Neuronal stem cell (in vitro differentiated cells): ENCODE measurements at regions not wholly inside any gene's neighbourhood (a gene's known extent, or its start where the extent isn't known, plus 50 kb on each side); places are given as distances from the start of the nearest gene placed in this dataset.

Experiments
- DNase-seq: peaks from one replicate; pipeline ENCODE4 v3.0.0-alpha.2; 2013; ENCODE audit warnings: low spot score
- H2AFZ ChIP-seq: one replicate; pipeline ENCODE4 v1.6.1; 2013; ENCODE audit warnings: mild to moderate bottlenecking, low read length, inconsistent platforms
- H2AK5ac ChIP-seq: 2 replicates; pipeline ENCODE4 v1.6.1; 2013; ENCODE audit warnings: low read depth, mild to moderate bottlenecking, inconsistent platforms, low read length, moderate library complexity, mixed read lengths
- H2BK120ac ChIP-seq: 2 replicates; pipeline ENCODE4 v1.6.1; 2013; ENCODE audit warnings: low read depth, mild to moderate bottlenecking, inconsistent platforms, low read length, moderate library complexity, mixed read lengths
- H2BK12ac ChIP-seq: one replicate; pipeline ENCODE4 v1.6.1; 2013; ENCODE audit warnings: low read length, inconsistent platforms
- H2BK15ac ChIP-seq: 2 replicates; pipeline ENCODE4 v1.6.1; 2013; ENCODE audit warnings: mild to moderate bottlenecking, low read length, inconsistent platforms, mixed read lengths
- H2BK5ac ChIP-seq: one replicate; pipeline ENCODE4 v1.6.1; 2013; ENCODE audit warnings: inconsistent platforms, mild to moderate bottlenecking, low read length, moderate library complexity
- H3K14ac ChIP-seq: one replicate; pipeline ENCODE4 v1.6.1; 2013; ENCODE audit warnings: low read length, inconsistent platforms
- H3K18ac ChIP-seq: 2 replicates; pipeline ENCODE4 v1.6.1; 2013; ENCODE audit warnings: low read length, inconsistent platforms
- H3K23ac ChIP-seq: 2 replicates; pipeline ENCODE4 v1.6.1; 2013; ENCODE audit warnings: low read depth, mild to moderate bottlenecking, mixed read lengths, low read length, inconsistent platforms; ENCODE audit not compliant: poor library complexity
- H3K27ac ChIP-seq: replicated peaks from 3 replicates; pipeline ENCODE4 v1.5.1; 2013; ENCODE audit warnings: low read length, inconsistent platforms
- H3K27me3 ChIP-seq, 3 experiments: 2 replicates each; pipeline ENCODE4 v1.6.1; 2013; ENCODE audit warnings: low read length in 3 of 3, mild to moderate bottlenecking in 2 of 3, inconsistent platforms in 1 of 3, low read depth in 1 of 3, mixed read lengths in 1 of 3, moderate library complexity in 1 of 3; ENCODE audit not compliant: control insufficient read depth in 3 of 3, insufficient read depth in 3 of 3
- H3K36me3 ChIP-seq, 2 donors: replicated peaks in 1 of 2; 2 replicates each; pipeline ENCODE4 v1.6.1; 2013; ENCODE audit warnings: low read length in 2 of 2; ENCODE audit not compliant: control insufficient read depth in 2 of 2, insufficient read depth in 2 of 2
- H3K4ac ChIP-seq: 2 replicates; pipeline ENCODE4 v1.6.1; 2013; ENCODE audit warnings: inconsistent platforms, mild to moderate bottlenecking, low read length, moderate library complexity
- H3K4me1 ChIP-seq, 2 donors: 1 replicate in 1 of 2; 2 replicates in 1 of 2; pipeline ENCODE4 v1.6.1; 2013; ENCODE audit warnings: low read length in 2 of 2, low read depth in 1 of 2; ENCODE audit not compliant: control insufficient read depth in 2 of 2, insufficient read depth in 1 of 2
- H3K4me2 ChIP-seq: one replicate; pipeline ENCODE4 v1.6.1; 2013; ENCODE audit warnings: mild to moderate bottlenecking, low read length, inconsistent platforms; ENCODE audit not compliant: insufficient read depth, poor library complexity, severe bottlenecking
- H3K4me3 ChIP-seq, 2 donors: 2 replicates each; pipeline ENCODE4 v1.5.1; 2013; ENCODE audit warnings: low read length in 2 of 2, mild to moderate bottlenecking in 2 of 2, inconsistent platforms in 1 of 2, moderate library complexity in 1 of 2
- H3K79me1 ChIP-seq: one replicate; pipeline ENCODE4 v1.6.1; 2013; ENCODE audit warnings: low read depth, mild to moderate bottlenecking, inconsistent platforms, low read length, moderate library complexity
- H3K9ac ChIP-seq: one replicate; pipeline ENCODE4 v1.6.1; 2013; ENCODE audit warnings: mild to moderate bottlenecking, low read depth, low read length, inconsistent platforms; ENCODE audit not compliant: poor library complexity
- H3K9me3 ChIP-seq, 2 donors: replicated peaks in 1 of 2; 2 replicates each; pipeline versions ENCODE3 to v1.6.1; 2013; ENCODE audit warnings: low read length in 2 of 2, mild to moderate bottlenecking in 2 of 2, inconsistent platforms in 1 of 2, low read depth in 1 of 2, mixed read lengths in 1 of 2, moderate library complexity in 1 of 2; ENCODE audit not compliant: control insufficient read depth in 2 of 2, insufficient read depth in 1 of 2
- H4K8ac ChIP-seq: one replicate; pipeline ENCODE4 v1.6.1; 2013; ENCODE audit warnings: low read depth, mild to moderate bottlenecking, inconsistent platforms, low read length, moderate library complexity
- H4K91ac ChIP-seq: one replicate; pipeline ENCODE4 v1.6.1; 2013; ENCODE audit warnings: low read length, low read depth, mild to moderate bottlenecking, inconsistent platforms; ENCODE audit not compliant: poor library complexity
- WGBS, 2 donors: extraction: QIAGEN DNeasy Blood & Tissue Kit; methylation state at CpG; one replicate each; pipeline ENCODE4 v1.1.7; 2013; ENCODE audit warnings: missing lambda C conversion rate in 2 of 2, mixed read lengths in 1 of 2; ENCODE audit not compliant: insufficient read length in 2 of 2, insufficient replicate concordance in 1 of 2; ENCODE audit errors: extremely low coverage in 2 of 2; 5-methylcytosine and 5-hydroxymethylcytosine counted together

DNA sequence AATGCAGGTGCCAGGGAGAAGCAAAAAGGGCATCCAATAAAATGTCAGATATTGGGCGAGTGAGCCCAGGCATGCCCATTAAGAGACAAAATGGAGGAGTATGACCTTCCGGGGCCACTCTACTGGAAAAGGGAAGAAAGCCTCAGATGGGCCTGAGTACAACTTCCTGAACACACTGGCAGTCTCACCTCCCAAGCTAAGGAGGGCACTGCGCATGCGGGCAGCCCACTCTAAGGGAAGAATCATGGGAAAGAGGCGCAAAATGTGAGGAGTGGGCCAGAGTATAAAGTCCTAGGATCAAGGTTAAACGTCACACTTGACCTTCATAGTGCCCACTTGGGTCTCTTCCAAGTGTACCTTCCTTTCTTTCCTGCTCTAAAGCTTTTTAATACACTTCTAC lies 63.5 kb downstream of the TIGD2 start:
- WGBS, 2 donors = no CpG with 5 or more reads among the region's 6 CpGs
- Histone ChIP-seq H2BK120ac (no peak overlapping the region), H4K91ac (no peak overlapping the region), H2BK15ac (no peak overlapping the region), H2AFZ (no peak overlapping the region), H3K23ac (no peak overlapping the region), H2BK5ac (no peak overlapping the region), H4K8ac (no peak overlapping the region), H3K4me2 (no peak overlapping the region), H3K9me3 (no peaks in the 10 kb centered on the region), H3K27ac (no peak overlapping the region), H3K36me3 (no peaks in the 10 kb centered on the region), H3K4me3 (no peak overlapping the region), H3K27me3 (no peaks in the 10 kb centered on the region), H3K4ac (no peak overlapping the region), H2BK12ac (no peak overlapping the region), H3K9ac (no peak overlapping the region), H3K18ac (no peak overlapping the region), H3K14ac (no peak overlapping the region), H2AK5ac (no peak overlapping the region), H3K4me1 (no peaks in the 10 kb centered on the region), H3K79me1 (no peaks in the 10 kb centered on the region)
- no peak for DNase-seq

DNA sequence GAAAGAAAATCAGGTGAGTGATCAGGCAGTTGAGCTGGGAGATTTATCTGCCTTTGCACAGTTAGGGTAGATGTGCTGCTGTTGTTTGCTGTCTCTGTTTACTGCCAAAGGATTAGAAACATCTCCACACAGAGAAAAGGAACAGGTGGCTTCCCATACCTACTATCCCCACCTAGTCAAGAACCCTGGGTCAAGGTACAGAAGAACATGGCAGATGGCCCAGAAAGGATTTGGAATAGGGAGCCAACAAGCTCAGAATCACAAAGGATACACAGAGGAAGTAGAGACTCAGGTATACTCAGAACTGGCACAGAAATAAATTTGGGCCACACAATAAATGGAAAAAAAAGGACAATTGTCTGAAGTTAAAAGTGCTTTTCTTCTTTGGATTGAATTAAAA lies 64.3 kb downstream of the TIGD2 start:
- Histone ChIP-seq H3K4ac (no peak overlapping the region), H3K23ac (no peak overlapping the region), H3K27ac (no peak overlapping the region), H3K14ac (no peak overlapping the region), H2BK120ac (no peak overlapping the region), H2BK12ac (no peak overlapping the region), H2BK15ac (no peak overlapping the region), H2AK5ac (no peak overlapping the region), H3K9me3 (no peaks in the 10 kb centered on the region), H3K4me3 (no peak overlapping the region), H2BK5ac (no peak overlapping the region), H3K9ac (no peak overlapping the region), H3K79me1 (no peaks in the 10 kb centered on the region), H3K36me3 (no peaks in the 10 kb centered on the region), H4K8ac (no peak overlapping the region), H3K27me3 (no peaks in the 10 kb centered on the region), H3K4me2 (no peak overlapping the region), H2AFZ (no peak overlapping the region), H3K18ac (no peak overlapping the region), H3K4me1 (no peaks in the 10 kb centered on the region), H4K91ac (no peak overlapping the region)
- DNase-seq = no peak

DNA sequence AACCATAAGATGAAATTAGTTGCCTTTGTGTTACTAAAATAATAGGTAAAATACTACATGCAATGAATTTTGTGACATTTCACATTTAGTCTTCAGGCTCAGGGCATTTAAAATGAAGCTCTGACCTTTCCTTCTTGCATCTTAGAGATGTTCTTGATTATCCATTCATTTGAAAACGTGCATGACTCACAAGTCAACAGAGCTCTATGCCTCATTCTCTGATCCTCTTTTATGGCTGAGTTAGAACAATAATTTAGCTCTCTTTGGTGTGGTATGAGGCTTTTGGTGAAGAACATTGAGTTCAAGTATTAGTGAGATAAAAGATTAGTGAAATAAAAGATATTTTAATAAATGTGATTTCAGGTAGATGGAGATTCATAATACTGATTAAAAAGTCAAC lies 66.5 kb downstream of the TIGD2 start:
- H3K27ac ChIP-seq = no peak overlapping the region
- DNase-seq = no peak
- no peak overlapping the region for H2AK5ac ChIP-seq
- H3K14ac ChIP-seq = no peak overlapping the region
- no peak overlapping the region for H2BK5ac ChIP-seq
- H2BK12ac ChIP-seq = no peak overlapping the region
- no peaks in the 10 kb centered on the region for H3K27me3 ChIP-seq
- no peaks in the 10 kb centered on the region for H3K9me3 ChIP-seq
- H3K23ac ChIP-seq = no peak overlapping the region
- H3K4ac ChIP-seq = no peak overlapping the region
- WGBS, 2 donors = no CpG with 5 or more reads among the region's 1 CpG
- no peak overlapping the region for H3K4me2 ChIP-seq
- H3K18ac ChIP-seq = no peak overlapping the region
- no peaks in the 10 kb centered on the region for H3K79me1 ChIP-seq
- H4K8ac ChIP-seq = no peak overlapping the region
- H3K4me1 ChIP-seq = no peaks in the 10 kb centered on the region
- H2AFZ ChIP-seq = no peak overlapping the region
- H2BK15ac ChIP-seq = no peak overlapping the region
- no peak overlapping the region for H3K4me3 ChIP-seq
- H3K9ac ChIP-seq = no peak overlapping the region
- no peaks in the 10 kb centered on the region for H3K36me3 ChIP-seq
- no peak overlapping the region for H2BK120ac ChIP-seq
- no peak overlapping the region for H4K91ac ChIP-seq

DNA sequence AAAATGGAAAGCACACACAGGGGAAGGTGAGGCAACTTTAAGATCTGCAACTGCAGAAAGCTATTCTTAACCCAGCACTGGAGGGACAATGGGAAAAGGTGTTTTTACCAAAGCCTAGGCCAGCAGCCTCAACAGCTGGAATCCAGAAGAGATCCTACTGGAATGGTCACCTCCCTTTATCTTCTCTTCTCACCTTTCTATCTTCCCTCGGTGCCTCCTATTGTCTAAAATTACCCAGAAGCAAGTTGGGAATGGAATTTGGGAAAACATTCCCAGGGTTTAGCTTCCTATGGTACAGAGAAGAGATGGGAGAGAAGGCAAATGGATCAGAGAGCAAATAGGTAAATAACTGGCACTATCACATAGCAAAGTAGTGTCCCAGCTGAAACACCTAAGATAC lies 73.1 kb downstream of the TIGD2 start:
- H3K14ac ChIP-seq = no peak overlapping the region
- no peak overlapping the region for H2BK15ac ChIP-seq
- no peak for DNase-seq
- H2AFZ ChIP-seq = no peak overlapping the region
- no peaks in the 10 kb centered on the region for H3K36me3 ChIP-seq
- H2BK5ac ChIP-seq = no peak overlapping the region
- H3K18ac ChIP-seq = no peak overlapping the region
- no peaks in the 10 kb centered on the region for H3K4me1 ChIP-seq
- no peak overlapping the region for H4K91ac ChIP-seq
- no peak overlapping the region for H3K4me2 ChIP-seq
- no peak overlapping the region for H2AK5ac ChIP-seq
- H3K4ac ChIP-seq = no peak overlapping the region
- no peak overlapping the region for H3K4me3 ChIP-seq
- H3K79me1 ChIP-seq = no peaks in the 10 kb centered on the region
- H4K8ac ChIP-seq = no peak overlapping the region
- H3K9me3 ChIP-seq = no peaks in the 10 kb centered on the region
- no peak overlapping the region for H3K27ac ChIP-seq
- no peak overlapping the region for H3K23ac ChIP-seq
- no CpG with 5 or more reads among the region's 1 CpG for WGBS, 2 donors
- no peak overlapping the region for H2BK12ac ChIP-seq
- H2BK120ac ChIP-seq = no peak overlapping the region
- H3K27me3 ChIP-seq = no peaks in the 10 kb centered on the region
- no peak overlapping the region for H3K9ac ChIP-seq
